Endodermal cell (in vitro differentiated cells): ENCODE measurements at regions not wholly inside any gene's neighbourhood (a gene's known extent, or its start where the extent isn't known, plus 50 kb on each side); places are given as distances from the start of the nearest gene placed in this dataset.

ENCODE experiments used
- DNase-seq: peaks from one replicate; pipeline ENCODE4 v3.0.0-alpha.2; 2017
- H3K27ac ChIP-seq: 2 replicates; pipeline ENCODE4 v1.5.1; 2013; ENCODE audit warnings: mild to moderate bottlenecking, low read depth, low read length, moderate library complexity
- H3K27me3 ChIP-seq: 2 replicates; pipeline ENCODE4 v1.6.1; 2013; ENCODE audit warnings: mild to moderate bottlenecking, low read length, moderate library complexity; ENCODE audit not compliant: insufficient read depth, control insufficient read depth, poor library complexity, severe bottlenecking
- H3K36me3 ChIP-seq: 2 replicates; pipeline ENCODE4 v1.7.0; 2013; ENCODE audit warnings: mild to moderate bottlenecking, low read length, moderate library complexity; ENCODE audit not compliant: control insufficient read depth, insufficient read depth
- H3K4me1 ChIP-seq: one replicate; pipeline ENCODE4 v1.7.0; 2013; ENCODE audit warnings: low read length; ENCODE audit not compliant: control insufficient read depth, insufficient read depth
- H3K4me3 ChIP-seq: 2 replicates; pipeline ENCODE4 v1.5.1; 2013; ENCODE audit warnings: mild to moderate bottlenecking, low read length, moderate library complexity
- H3K9ac ChIP-seq: 2 replicates; pipeline ENCODE4 v1.6.1; 2013; ENCODE audit warnings: mild to moderate bottlenecking, low read length, moderate library complexity; ENCODE audit not compliant: poor library complexity, severe bottlenecking; ENCODE audit errors: extremely low read depth
- H3K9me3 ChIP-seq: 2 replicates; pipeline ENCODE4 v1.6.1; 2013; ENCODE audit warnings: mild to moderate bottlenecking, low read length, moderate library complexity; ENCODE audit not compliant: control insufficient read depth
- H3K27ac Mint-ChIP-seq: 2 replicates; pipeline ENCODE4 v1.8.0; 2020; ENCODE audit warnings: mixed read lengths
- H3K27me3 Mint-ChIP-seq: 2 replicates; pipeline ENCODE4 v1.8.0; 2021; ENCODE audit warnings: mild to moderate bottlenecking, mixed read lengths; ENCODE audit not compliant: insufficient read depth
- H3K36me3 Mint-ChIP-seq: 2 replicates; pipeline ENCODE4 v1.8.0; 2020; ENCODE audit warnings: low read depth, mixed read lengths
- H3K4me1 Mint-ChIP-seq: 2 replicates; pipeline ENCODE4 v1.8.0; 2020; ENCODE audit warnings: mixed read lengths
- H3K4me3 Mint-ChIP-seq: 2 replicates; pipeline ENCODE4 v1.8.0; 2020; ENCODE audit warnings: mild to moderate bottlenecking, moderate library complexity, mixed read lengths
- H3K9me3 Mint-ChIP-seq: 2 replicates; pipeline ENCODE4 v1.8.0; 2020; ENCODE audit warnings: mild to moderate bottlenecking, mixed read lengths
- CTCF ChIP-seq: fragments of 200-600 bp; sonication (generic); conservative IDR thresholded peaks from 2 replicates; pipeline ENCODE4 v1.5.0; 2021; ENCODE audit warnings: antibody characterized with exemption, mild to moderate bottlenecking
- WGBS, 2 experiments: methylation state at CpG; one replicate each; pipeline versions ENCODE4 v1.1.5 to v1.1.7; 2013; ENCODE audit warnings: missing lambda C conversion rate in 2 of 2, mixed read lengths in 1 of 2; ENCODE audit not compliant: insufficient coverage in 1 of 2, insufficient read length in 1 of 2; 5-methylcytosine and 5-hydroxymethylcytosine counted together

GRCh38 chr1:213327017-213327667 is 276.1 kb downstream of the RPS6KC1 start:
- Histone ChIP-seq H3K36me3 (no peaks in the 10 kb centered on the region), H3K4me1 (peaks cover 8% of the 10 kb centered on the region), H3K9me3 (no peaks in the 10 kb centered on the region), H3K9ac (no peak overlapping the region), H3K4me3 (no peak overlapping the region), H3K27ac (no peak overlapping the region), H3K27me3 (no peaks in the 10 kb centered on the region)
- Mint-ChIP-seq H3K9me3 (no peaks in the 10 kb centered on the region), H3K36me3 (no peaks in the 10 kb centered on the region), H3K4me1 (peaks cover 26% of the 10 kb centered on the region), H3K27ac (no peak overlapping the region), H3K4me3 (no peak overlapping the region), H3K27me3 (peaks cover 4% of the 10 kb centered on the region)
- no peak for TF ChIP-seq CTCF
- no peak for DNase-seq
- WGBS, 2 experiments = 91 to 100% methylated on average over 2 to 5 of the region's 5 CpGs

DNA sequence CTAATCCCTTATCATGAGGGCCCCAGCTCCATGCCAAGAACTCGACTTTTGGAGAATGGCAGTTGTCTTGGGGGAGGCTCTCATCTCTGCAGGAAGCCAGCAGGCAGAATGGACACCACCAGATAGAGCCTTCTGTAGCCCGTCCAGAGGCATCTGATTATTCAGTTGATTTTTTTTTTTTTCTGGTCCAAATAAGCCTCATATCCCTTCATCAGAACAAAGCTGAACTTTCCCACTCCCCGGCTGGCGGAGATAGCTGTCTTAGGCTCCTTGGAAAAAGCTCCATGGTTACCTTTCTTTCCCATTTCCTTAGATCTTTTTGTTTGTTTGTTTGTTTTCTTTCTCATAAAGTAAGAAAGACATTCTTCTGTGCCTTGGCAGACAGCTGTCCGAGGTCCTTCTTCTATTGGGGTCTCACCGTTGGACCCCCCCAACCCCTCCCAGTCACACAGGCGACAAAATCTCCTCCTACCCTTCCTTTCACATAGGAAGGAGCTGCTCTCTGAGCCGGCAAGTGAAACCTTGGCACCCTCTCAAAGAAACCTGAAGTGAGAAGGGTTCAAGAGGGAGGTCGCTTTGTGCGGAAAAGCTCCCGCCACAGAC is 278.5 kb downstream of the RPS6KC1 start:
- H3K27ac ChIP-seq = no peak overlapping the region
- H3K27me3 ChIP-seq = no peaks in the 10 kb centered on the region
- H3K27ac Mint-ChIP-seq = no peak overlapping the region
- H3K27me3 Mint-ChIP-seq = peaks cover 3% of the 10 kb centered on the region
- no peaks in the 10 kb centered on the region for H3K9me3 ChIP-seq
- H3K36me3 ChIP-seq = no peaks in the 10 kb centered on the region
- no peak overlapping the region for H3K4me3 ChIP-seq
- H3K36me3 Mint-ChIP-seq = no peaks in the 10 kb centered on the region
- no peak for DNase-seq
- TF ChIP-seq CTCF = no peak
- 92 to 95% methylated on average over 4 to 11 of the region's 11 CpGs for WGBS, 2 experiments
- H3K4me1 Mint-ChIP-seq = peaks cover 26% of the 10 kb centered on the region
- H3K9ac ChIP-seq = no peak overlapping the region
- H3K4me1 ChIP-seq = peaks cover 8% of the 10 kb centered on the region
- no peaks in the 10 kb centered on the region for H3K9me3 Mint-ChIP-seq
- H3K4me3 Mint-ChIP-seq = no peak overlapping the region

GRCh38 chr1:213330281-213330680 is 279.2 kb downstream of the RPS6KC1 start:
- Histone ChIP-seq H3K9ac (no peak overlapping the region), H3K36me3 (no peaks in the 10 kb centered on the region), H3K4me1 (peaks cover 6% of the 10 kb centered on the region), H3K27me3 (no peaks in the 10 kb centered on the region), H3K27ac (no peak overlapping the region), H3K9me3 (no peaks in the 10 kb centered on the region), H3K4me3 (no peak overlapping the region)
- WGBS, 2 experiments = 82% methylated on average over 3 of the region's 3 CpGs; no CpG with 5 or more reads in 1 of the 2 experiments
- peaks cover 19% of the 10 kb centered on the region for H3K4me1 Mint-ChIP-seq
- no peaks in the 10 kb centered on the region for H3K9me3 Mint-ChIP-seq
- peaks cover 3% of the 10 kb centered on the region for H3K27me3 Mint-ChIP-seq
- DNase-seq = no peak
- H3K36me3 Mint-ChIP-seq = no peaks in the 10 kb centered on the region
- TF ChIP-seq CTCF = no peak
- H3K4me3 Mint-ChIP-seq = no peak overlapping the region
- no peak overlapping the region for H3K27ac Mint-ChIP-seq
